OCI-LY7 (cell line): ENCODE measurements at regions not wholly inside any gene's neighbourhood (a gene's known extent, or its start where the extent isn't known, plus 50 kb on each side); places are given as distances from the start of the nearest gene placed in this dataset.

Experiments
- EZH2phosphoT487 ChIP-seq: fragments of 200-600 bp; sonication (generic); IDR thresholded peaks from 2 replicates; pipeline ENCODE4 v1.6.1; 2018; ENCODE audit warnings: low read depth, borderline replicate concordance, mild to moderate bottlenecking, mixed run types, antibody characterized with exemption, low read length, moderate library complexity, mixed read lengths
- TF ChIP-seq, protein P1 (sequence below): fragments of 200-600 bp; sonication (generic); conservative IDR thresholded peaks from 2 replicates; pipeline ENCODE4 v1.5.1; 2014; ENCODE audit warnings: mild to moderate bottlenecking, antibody characterized with exemption, low read length, moderate library complexity, mixed read lengths

DNA sequence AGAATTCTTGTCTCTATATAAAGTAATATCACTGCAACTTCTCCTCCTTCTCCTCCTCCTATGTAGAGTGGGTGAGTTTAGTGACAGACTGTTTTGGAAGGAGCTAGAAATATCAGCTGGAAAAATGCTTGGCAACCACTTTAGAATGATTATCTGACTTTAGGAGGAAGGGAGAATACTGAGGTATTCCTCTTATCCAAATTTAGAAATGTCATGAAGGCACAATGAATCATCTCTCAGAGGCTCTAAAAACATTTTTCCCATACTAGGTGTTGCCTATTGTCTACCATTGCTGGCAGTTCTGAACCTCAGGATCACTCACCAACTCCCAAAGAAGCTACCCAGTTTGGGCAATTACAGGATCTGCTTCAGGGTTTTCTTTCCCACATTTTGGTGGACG is 306.6 kb upstream of the ATP2B1 start:
- TF ChIP-seq, protein P1, sequence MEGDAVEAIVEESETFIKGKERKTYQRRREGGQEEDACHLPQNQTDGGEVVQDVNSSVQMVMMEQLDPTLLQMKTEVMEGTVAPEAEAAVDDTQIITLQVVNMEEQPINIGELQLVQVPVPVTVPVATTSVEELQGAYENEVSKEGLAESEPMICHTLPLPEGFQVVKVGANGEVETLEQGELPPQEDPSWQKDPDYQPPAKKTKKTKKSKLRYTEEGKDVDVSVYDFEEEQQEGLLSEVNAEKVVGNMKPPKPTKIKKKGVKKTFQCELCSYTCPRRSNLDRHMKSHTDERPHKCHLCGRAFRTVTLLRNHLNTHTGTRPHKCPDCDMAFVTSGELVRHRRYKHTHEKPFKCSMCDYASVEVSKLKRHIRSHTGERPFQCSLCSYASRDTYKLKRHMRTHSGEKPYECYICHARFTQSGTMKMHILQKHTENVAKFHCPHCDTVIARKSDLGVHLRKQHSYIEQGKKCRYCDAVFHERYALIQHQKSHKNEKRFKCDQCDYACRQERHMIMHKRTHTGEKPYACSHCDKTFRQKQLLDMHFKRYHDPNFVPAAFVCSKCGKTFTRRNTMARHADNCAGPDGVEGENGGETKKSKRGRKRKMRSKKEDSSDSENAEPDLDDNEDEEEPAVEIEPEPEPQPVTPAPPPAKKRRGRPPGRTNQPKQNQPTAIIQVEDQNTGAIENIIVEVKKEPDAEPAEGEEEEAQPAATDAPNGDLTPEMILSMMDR = no peak
- TF ChIP-seq EZH2phosphoT487 = no peak
